ENCODE measurements at regions not wholly inside any gene's neighbourhood (a gene's known extent, or its start where the extent isn't known, plus 50 kb on each side); places are given as distances from the start of the nearest gene placed in this dataset.
"Not testable (repeated sequence)": the region's sequence is repeated elsewhere in the genome, so short reads cannot be mapped to it uniquely, and the experiment has no call there.

GRCh38 chr4:26209378-26209777 is 111.4 kb upstream of the RBPJ start:
- not testable (repeated sequence) for DNase-seq (ENCODE audit: low read depth)

GRCh38 chr4:26212528-26212927 is 108.3 kb upstream of the RBPJ start:
- DNase-seq (ENCODE audit: low read depth): no peak

GRCh38 chr4:26213317-26213716 is 107.5 kb upstream of the RBPJ start:
- DNase-seq (ENCODE audit: low read depth): no peak

GRCh38 chr4:26214994-26215393 is 105.8 kb upstream of the RBPJ start:
- no peak for DNase-seq (ENCODE audit: low read depth)

- no peak for DNase-seq (ENCODE audit: low read depth)
Measured at GRCh38 chr4:26215725-26216124, 105.1 kb upstream of the RBPJ start.

GRCh38 chr4:26217481-26217880 is 103.3 kb upstream of the RBPJ start:
- no peak for DNase-seq (ENCODE audit: low read depth)

GRCh38 chr4:26217961-26218676 is 102.7 kb upstream of the RBPJ start:
- no peak for DNase-seq (ENCODE audit: low read depth)

GRCh38 chr4:26218677-26219605 is 101.9 kb upstream of the RBPJ start:
- DNase-seq (ENCODE audit: low read depth): no peak

- DNase-seq (ENCODE audit: low read depth): no peak
Measured at GRCh38 chr4:26220696-26221095, 100.1 kb upstream of the RBPJ start.

- no peak for DNase-seq (ENCODE audit: low read depth)
Measured at GRCh38 chr4:26223155-26223554, 97.7 kb upstream of the RBPJ start.

GRCh38 chr4:26226629-26227376 is 94.0 kb upstream of the RBPJ start:
- no peak for DNase-seq (ENCODE audit: low read depth)

GRCh38 chr4:26227601-26228229 is 93.1 kb upstream of the RBPJ start:
- no peak for DNase-seq (ENCODE audit: low read depth)

- DNase-seq (ENCODE audit: low read depth): no peak
Measured at GRCh38 chr4:26228883-26229282, 91.9 kb upstream of the RBPJ start.

GRCh38 chr4:26229974-26230373 is 90.8 kb upstream of the RBPJ start:
- DNase-seq (ENCODE audit: low read depth): no peak

- DNase-seq (ENCODE audit: low read depth): no peak
Measured at GRCh38 chr4:26233350-26233749, 87.5 kb upstream of the RBPJ start.

GRCh38 chr4:26235500-26235899 is 85.3 kb upstream of the RBPJ start:
- no peak for DNase-seq (ENCODE audit: low read depth)

GRCh38 chr4:26237916-26238315 is 82.9 kb upstream of the RBPJ start:
- no peak for DNase-seq (ENCODE audit: low read depth)

- DNase-seq (ENCODE audit: low read depth): no peak
Measured at GRCh38 chr4:26238426-26238777, 82.4 kb upstream of the RBPJ start.

GRCh38 chr4:26238778-26239679 is 81.8 kb upstream of the RBPJ start:
- DNase-seq (ENCODE audit: low read depth): no peak

- no peak for DNase-seq (ENCODE audit: low read depth)
Measured at GRCh38 chr4:26239801-26240200, 81.0 kb upstream of the RBPJ start.

GRCh38 chr4:26241179-26241578 is 79.6 kb upstream of the RBPJ start:
- DNase-seq (ENCODE audit: low read depth): no peak

All from stimulated activated CD8-positive, alpha-beta memory T cell treated with anti-CD3 and anti-CD28 coated beads, Interleukin-15, amount 100 ng/mL, for 1 hour (primary cell).